ENCODE measurements at regions not wholly inside any gene's neighbourhood (a gene's known extent, or its start where the extent isn't known, plus 50 kb on each side); places are given as distances from the start of the nearest gene placed in this dataset.

GRCh38 chr16:62130101-62130500 is 93.9 kb upstream of the CDH8 start:
- no peak for DNase-seq
- Histone ChIP-seq H3K4me1 (no peaks in the 10 kb centered on the region; the same call in 1 of the 2 replicates), H3K36me3 (ENCODE audit: control insufficient read depth, insufficient read depth, low read length) (no peaks in the 10 kb centered on the region), H3K27me3 (replicated peaks; ENCODE audit: control insufficient read depth, insufficient read depth, low read length) (no peaks in the 10 kb centered on the region), H3K4me3 (ENCODE audit: low read depth, low read length) (no peak overlapping the region), H3K9me3 (0 out of 2 replicates have a peak, but pooled peaks cover 3% of the 10 kb centered on the region)
- Mint-ChIP-seq H3K27ac (ENCODE audit: unreplicated experiment) (no peak overlapping the region), H3K36me3 (ENCODE audit: insufficient read depth, unreplicated experiment) (no peaks in the 10 kb centered on the region), H3K4me1 (ENCODE audit: low read depth, unreplicated experiment) (no peaks in the 10 kb centered on the region), H3K27me3 (ENCODE audit: insufficient read depth, unreplicated experiment) (peaks cover 6% of the 10 kb centered on the region), H3K9me3 (ENCODE audit: unreplicated experiment) (peaks cover 8% of the 10 kb centered on the region), H3K4me3 (ENCODE audit: unreplicated experiment) (no peak overlapping the region)
- POLR2A ChIA-PET = no interaction called here
- CTCF ChIA-PET = no interaction called here
- no peak for TF ChIP-seq CTCF (IDR thresholded peaks at IDR 0.05; ENCODE audit: insufficient read depth in 1 of 2, low read depth in 1 of 2, low read length in 1 of 2, severe bottlenecking in 1 of 2, unreplicated experiment in 1 of 2)
- BruUV-seq (replicated peaks) = no TSS peak
- intact Hi-C loops (cut with micrococcal nuclease; ENCODE audit: unreplicated experiment) = no loop called here

GRCh38 chr16:62105244-62105643 is 69.0 kb upstream of the CDH8 start:
- POLR2A ChIA-PET = no interaction called here
- no TSS peak for BruUV-seq (replicated peaks)

GRCh38 chr16:62102588-62102987 is 66.3 kb upstream of the CDH8 start:
- ChIA-PET POLR2A (no interaction called here), CTCF (no interaction called here)
- no peak for DNase-seq
- BruUV-seq (replicated peaks) = no TSS peak
- Mint-ChIP-seq H3K27me3 (ENCODE audit: insufficient read depth, unreplicated experiment) (no peaks in the 10 kb centered on the region), H3K4me3 (ENCODE audit: unreplicated experiment) (no peak overlapping the region), H3K36me3 (ENCODE audit: insufficient read depth, unreplicated experiment) (no peaks in the 10 kb centered on the region), H3K4me1 (ENCODE audit: low read depth, unreplicated experiment) (no peaks in the 10 kb centered on the region), H3K9me3 (ENCODE audit: unreplicated experiment) (no peaks in the 10 kb centered on the region), H3K27ac (ENCODE audit: unreplicated experiment) (no peak overlapping the region)
- intact Hi-C loops (cut with micrococcal nuclease; ENCODE audit: unreplicated experiment) = no loop called here
- TF ChIP-seq CTCF (IDR thresholded peaks at IDR 0.05; ENCODE audit: insufficient read depth in 1 of 2, low read depth in 1 of 2, low read length in 1 of 2, severe bottlenecking in 1 of 2, unreplicated experiment in 1 of 2) = no peak
- Histone ChIP-seq H3K4me1 (no peaks in the 10 kb centered on the region), H3K36me3 (ENCODE audit: control insufficient read depth, insufficient read depth, low read length) (no peaks in the 10 kb centered on the region), H3K9me3 (no peaks in the 10 kb centered on the region), H3K27me3 (replicated peaks; ENCODE audit: control insufficient read depth, insufficient read depth, low read length) (no peaks in the 10 kb centered on the region), H3K4me3 (ENCODE audit: low read depth, low read length) (no peak overlapping the region)

More at GRCh38 chr16:62105244-62105643, 69.0 kb upstream of the CDH8 start:
- H3K4me3 ChIP-seq (ENCODE audit: low read depth, low read length) = no peak overlapping the region
- H3K9me3 ChIP-seq = no peaks in the 10 kb centered on the region
- DNase-seq = no peak
- no peaks in the 10 kb centered on the region for H3K4me1 ChIP-seq
- H3K36me3 Mint-ChIP-seq (ENCODE audit: insufficient read depth, unreplicated experiment) = no peaks in the 10 kb centered on the region
- no peaks in the 10 kb centered on the region for H3K27me3 ChIP-seq (replicated peaks; ENCODE audit: control insufficient read depth, insufficient read depth, low read length)
- no peaks in the 10 kb centered on the region for H3K9me3 Mint-ChIP-seq (ENCODE audit: unreplicated experiment)
- TF ChIP-seq CTCF (IDR thresholded peaks at IDR 0.05; ENCODE audit: insufficient read depth in 1 of 2, low read depth in 1 of 2, low read length in 1 of 2, severe bottlenecking in 1 of 2, unreplicated experiment in 1 of 2) = no peak
- no peak overlapping the region for H3K27ac Mint-ChIP-seq (ENCODE audit: unreplicated experiment)
- no peaks in the 10 kb centered on the region for H3K36me3 ChIP-seq (ENCODE audit: control insufficient read depth, insufficient read depth, low read length)
- H3K4me1 Mint-ChIP-seq (ENCODE audit: low read depth, unreplicated experiment) = no peaks in the 10 kb centered on the region
- CTCF ChIA-PET = no interaction called here
- intact Hi-C loops (cut with micrococcal nuclease; ENCODE audit: unreplicated experiment) = no loop called here
- H3K4me3 Mint-ChIP-seq (ENCODE audit: unreplicated experiment) = no peak overlapping the region
- H3K27me3 Mint-ChIP-seq (ENCODE audit: insufficient read depth, unreplicated experiment) = peaks cover 3% of the 10 kb centered on the region
